GM23248 (cell line): ENCODE measurements at regions not wholly inside any gene's neighbourhood (a gene's known extent, or its start where the extent isn't known, plus 50 kb on each side); places are given as distances from the start of the nearest gene placed in this dataset.

Experiments
- DNase-seq: peaks from one replicate; pipeline ENCODE4 v3.0.0-alpha.2; 2015
- H2AFZ ChIP-seq: fragments of 200-600 bp; sonication (generic); 2 replicates; pipeline ENCODE4 v1.6.1; 2016; ENCODE audit warnings: antibody characterized with exemption
- H3F3A ChIP-seq: fragments of 200-600 bp; sonication (generic); 2 replicates; pipeline ENCODE4 v1.6.1; 2016; ENCODE audit warnings: mild to moderate bottlenecking, antibody characterized with exemption, mixed run types; ENCODE audit not compliant: insufficient read depth
- H3K27ac ChIP-seq: fragments of 200-600 bp; sonication (generic); 2 replicates; pipeline ENCODE4 v1.5.1; 2016; ENCODE audit warnings: mild to moderate bottlenecking
- H3K27me3 ChIP-seq: fragments of 200-600 bp; sonication (generic); replicated peaks from 2 replicates; pipeline ENCODE4 v1.6.1; 2016; ENCODE audit warnings: mild to moderate bottlenecking; ENCODE audit not compliant: insufficient read depth
- H3K36me3 ChIP-seq: fragments of 200-600 bp; sonication (generic); 2 replicates; pipeline ENCODE4 v1.6.1; 2016; ENCODE audit warnings: low read depth, mild to moderate bottlenecking
- H3K4me1 ChIP-seq: fragments of 200-600 bp; sonication (generic); 2 replicates; pipeline ENCODE4 v1.6.1; 2016; ENCODE audit warnings: mild to moderate bottlenecking; ENCODE audit not compliant: insufficient read depth
- H3K4me2 ChIP-seq: fragments of 200-600 bp; sonication (generic); one replicate; pipeline ENCODE4 v1.6.1; 2016; ENCODE audit warnings: mild to moderate bottlenecking; ENCODE audit not compliant: unreplicated experiment
- H3K4me3 ChIP-seq: fragments of 200-600 bp; sonication (generic); 2 replicates; pipeline ENCODE4 v1.5.1; 2016; ENCODE audit warnings: mild to moderate bottlenecking
- H3K79me2 ChIP-seq: fragments of 200-600 bp; sonication (generic); 2 replicates; pipeline ENCODE4 v1.6.1; 2016; ENCODE audit warnings: mild to moderate bottlenecking; ENCODE audit not compliant: insufficient read depth
- H3K9ac ChIP-seq: fragments of 200-600 bp; sonication (generic); 2 replicates; pipeline ENCODE4 v1.6.1; 2016; ENCODE audit warnings: mild to moderate bottlenecking
- H3K9me2 ChIP-seq: fragments of 200-600 bp; sonication (generic); 2 replicates; pipeline ENCODE4 v1.6.1; 2016; ENCODE audit warnings: mixed run types, mild to moderate bottlenecking, moderate library complexity; ENCODE audit not compliant: insufficient read depth
- H3K9me3 ChIP-seq: fragments of 200-600 bp; sonication (generic); one replicate; pipeline ENCODE4 v1.6.1; 2017; ENCODE audit warnings: low read depth
- H4K20me1 ChIP-seq: fragments of 200-600 bp; sonication (generic); 2 replicates; pipeline ENCODE4 v1.6.0; 2016; ENCODE audit not compliant: insufficient read depth
- EZH2 ChIP-seq: fragments of 200-600 bp; sonication (generic); IDR thresholded peaks from 2 replicates; pipeline ENCODE4 v1.6.1; 2018; ENCODE audit warnings: antibody characterized with exemption, mild to moderate bottlenecking; ENCODE audit not compliant: insufficient read depth, poor library complexity, severe bottlenecking
- EZH2phosphoT487 ChIP-seq: fragments of 200-600 bp; sonication (generic); IDR thresholded peaks from 2 replicates; pipeline ENCODE4 v1.6.1; 2018; ENCODE audit warnings: antibody characterized with exemption, moderate library complexity, mild to moderate bottlenecking, low read depth; ENCODE audit not compliant: insufficient read depth
- WGBS, 2 experiments: methylation state at CpG; one replicate each; pipeline ENCODE4 v1.1.6; 2015 to 2017; ENCODE audit warnings: low lambda C conversion rate in 2 of 2, low coverage in 1 of 2; ENCODE audit errors: missing lambda C conversion rate in 2 of 2; 5-methylcytosine and 5-hydroxymethylcytosine counted together
- in situ Hi-C: fragments of 300-500 bp; cut with MboI; formaldehyde crosslinking; loops from 2 replicates; pipeline ENCODE4 v1.15.0; 2020

GRCh38 chr20:51121901-51122412 lies 99.0 kb upstream of the KCNG1 start:
- no peaks in the 10 kb centered on the region for H3K36me3 ChIP-seq
- peaks cover 6% of the 10 kb centered on the region; the same call in 1 of the 2 replicates for H3F3A ChIP-seq
- no peak for TF ChIP-seq EZH2phosphoT487
- TF ChIP-seq EZH2, result no peak
- in situ Hi-C loops, result no loop called here
- no peaks in the 10 kb centered on the region for H3K79me2 ChIP-seq
- peak; percentile 80 for DNase-seq
- H2AFZ ChIP-seq, result no peak overlapping the region
- H3K9me3 ChIP-seq, result no peaks in the 10 kb centered on the region
- H3K9me2 ChIP-seq, result no peaks in the 10 kb centered on the region
- no peak overlapping the region for H3K27ac ChIP-seq
- no peaks in the 10 kb centered on the region for H3K27me3 ChIP-seq
- peaks cover 22% of the 10 kb centered on the region for H3K4me1 ChIP-seq
- peak overlapping the region; percentile 7 for H3K4me2 ChIP-seq
- WGBS, 2 experiments, result 43 to 51% methylated on average over 3 of the region's 3 CpGs
- H3K4me3 ChIP-seq, result no peak overlapping the region
- no peaks in the 10 kb centered on the region for H4K20me1 ChIP-seq
- H3K9ac ChIP-seq, result no peak overlapping the region

GRCh38 chr20:51121272-51121671 lies 98.4 kb upstream of the KCNG1 start:
- DNase-seq, result peak; percentile 27
- TF ChIP-seq EZH2 (no peak), EZH2phosphoT487 (no peak)
- H3K4me1 ChIP-seq, result peaks cover 22% of the 10 kb centered on the region
- peak overlapping the region; percentile 7 for H3K4me2 ChIP-seq
- H3K9me3 ChIP-seq, result no peaks in the 10 kb centered on the region
- no peaks in the 10 kb centered on the region for H3K27me3 ChIP-seq
- no peaks in the 10 kb centered on the region for H4K20me1 ChIP-seq
- H3K36me3 ChIP-seq, result no peaks in the 10 kb centered on the region
- H2AFZ ChIP-seq, result peak overlapping the region; percentile 8; the same call in 1 of the 2 replicates
- H3K79me2 ChIP-seq, result no peaks in the 10 kb centered on the region
- 23 to 25% methylated on average over 6 of the region's 6 CpGs for whole genome bisulfite sequencing, 2 experiments
- in situ Hi-C loops, result no loop called here
- peaks cover 6% of the 10 kb centered on the region; the same call in 1 of the 2 replicates for H3F3A ChIP-seq
- no peak overlapping the region for H3K9ac ChIP-seq
- H3K27ac ChIP-seq, result no peak overlapping the region
- H3K4me3 ChIP-seq, result no peak overlapping the region
- no peaks in the 10 kb centered on the region for H3K9me2 ChIP-seq

DNA sequence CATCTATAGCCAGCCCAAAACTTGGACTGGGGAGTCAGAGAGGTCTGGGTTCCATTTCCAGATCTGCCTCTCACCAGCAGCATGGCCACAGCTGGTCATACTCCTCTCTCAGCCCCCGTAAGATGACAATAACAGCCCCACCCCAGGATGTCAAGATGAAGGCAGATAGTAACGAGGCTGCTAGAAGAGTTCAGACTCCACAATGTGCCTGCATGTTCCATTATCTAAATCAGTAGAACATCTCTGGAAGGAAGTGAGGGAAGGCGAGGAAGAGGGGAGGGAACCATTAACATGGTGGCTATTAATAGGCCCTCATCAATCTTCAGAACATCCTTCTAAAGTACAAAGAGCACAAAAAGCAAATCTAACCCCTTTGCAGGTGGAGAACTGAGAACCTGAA lies 98.0 kb upstream of the KCNG1 start:
- Histone ChIP-seq H3K9me2 (no peaks in the 10 kb centered on the region), H4K20me1 (no peaks in the 10 kb centered on the region), H3F3A (peaks cover 6% of the 10 kb centered on the region; the same call in 1 of the 2 replicates), H2AFZ (peak overlapping the region; percentile 8; the same call in 1 of the 2 replicates), H3K79me2 (no peaks in the 10 kb centered on the region), H3K27me3 (no peaks in the 10 kb centered on the region), H3K27ac (no peak overlapping the region), H3K4me2 (no peak overlapping the region), H3K36me3 (no peaks in the 10 kb centered on the region), H3K9ac (no peak overlapping the region), H3K9me3 (no peaks in the 10 kb centered on the region), H3K4me3 (no peak overlapping the region), H3K4me1 (peaks cover 22% of the 10 kb centered on the region)
- in situ Hi-C loops, result no loop called here
- TF ChIP-seq EZH2phosphoT487 (no peak), EZH2 (no peak)
- no peak for DNase-seq
- WGBS, 2 experiments, result 78 to 81% methylated on average over 3 of the region's 3 CpGs

GRCh38 chr20:51120438-51120837 lies 97.5 kb upstream of the KCNG1 start:
- H3K9ac ChIP-seq, result no peak overlapping the region
- no peak for DNase-seq
- H4K20me1 ChIP-seq, result no peaks in the 10 kb centered on the region
- WGBS, 2 experiments, result 83 to 85% methylated on average over 3 of the region's 3 CpGs
- H3K27ac ChIP-seq, result no peak overlapping the region
- H3F3A ChIP-seq, result peaks cover 6% of the 10 kb centered on the region; the same call in 1 of the 2 replicates
- no peak overlapping the region for H2AFZ ChIP-seq
- no peak overlapping the region for H3K4me2 ChIP-seq
- H3K79me2 ChIP-seq, result no peaks in the 10 kb centered on the region
- TF ChIP-seq EZH2 (no peak), EZH2phosphoT487 (no peak)
- H3K9me3 ChIP-seq, result no peaks in the 10 kb centered on the region
- peaks cover 18% of the 10 kb centered on the region for H3K4me1 ChIP-seq
- no peaks in the 10 kb centered on the region for H3K27me3 ChIP-seq
- in situ Hi-C loops, result no loop called here
- H3K4me3 ChIP-seq, result no peak overlapping the region
- H3K36me3 ChIP-seq, result no peaks in the 10 kb centered on the region
- no peaks in the 10 kb centered on the region for H3K9me2 ChIP-seq

- no peaks in the 10 kb centered on the region for H3K9me3 ChIP-seq
- peaks cover 16% of the 10 kb centered on the region for H3K4me1 ChIP-seq
- no peak overlapping the region for H3K27ac ChIP-seq
- in situ Hi-C loops, result no loop called here
- TF ChIP-seq EZH2 (no peak), EZH2phosphoT487 (no peak)
- no peak overlapping the region for H3K9ac ChIP-seq
- H3K79me2 ChIP-seq, result no peaks in the 10 kb centered on the region
- H4K20me1 ChIP-seq, result no peaks in the 10 kb centered on the region
- H3K9me2 ChIP-seq, result no peaks in the 10 kb centered on the region
- WGBS, 2 experiments, result 83 to 85% methylated on average over 3 of the region's 3 CpGs
- no peak overlapping the region for H3K4me2 ChIP-seq
- H3F3A ChIP-seq, result peaks cover 6% of the 10 kb centered on the region; the same call in 1 of the 2 replicates
- DNase-seq, result no peak
- H2AFZ ChIP-seq, result no peak overlapping the region
- H3K27me3 ChIP-seq, result no peaks in the 10 kb centered on the region
- no peaks in the 10 kb centered on the region for H3K36me3 ChIP-seq
- H3K4me3 ChIP-seq, result no peak overlapping the region
These were observed 97.0 kb upstream of the KCNG1 start for GRCh38 chr20:51119914-51120313.
